Natural killer cell treated with Interleukin-12 subunit alpha and Interleukin-12 subunit beta and Interleukin-15 and Interleukin-18, amount 100 ng/mL, for 72 hours (primary cell): ENCODE measurements at regions not wholly inside any gene's neighbourhood (a gene's known extent, or its start where the extent isn't known, plus 50 kb on each side); places are given as distances from the start of the nearest gene placed in this dataset.

Experiments used
- ATAC-seq, 2 donors: fragments of 150-1000 bp; cut with Tn5 transposase in 1 of 2; sonication (Bioruptor Pico), chemical (Tn5 transposase) in 1 of 2; 2 replicates each; pipeline ENCODE4 v1.10.0; 2021
- DNase-seq: peaks from one replicate; pipeline ENCODE4 v3.0.0; 2022; ENCODE audit warnings: low spot score
- H3K27ac Mint-ChIP-seq, 2 donors: 1 replicate in 1 of 2; 2 replicates in 1 of 2; pipeline ENCODE4 v1.8.0; 2022; ENCODE audit warnings: mixed read lengths in 2 of 2, mild to moderate bottlenecking in 1 of 2, moderate library complexity in 1 of 2
- H3K27me3 Mint-ChIP-seq, 2 donors: 1 replicate in 1 of 2; 2 replicates in 1 of 2; pipeline ENCODE4 v1.8.0; 2022; ENCODE audit warnings: mixed read lengths in 2 of 2
- H3K36me3 Mint-ChIP-seq: one replicate; pipeline ENCODE4 v1.8.0; 2022; ENCODE audit warnings: mixed read lengths
- H3K4me1 Mint-ChIP-seq, 2 donors: 1 replicate in 1 of 2; 2 replicates in 1 of 2; pipeline ENCODE4 v1.8.0; 2022; ENCODE audit warnings: low read depth in 2 of 2, mixed read lengths in 2 of 2, mild to moderate bottlenecking in 1 of 2
- H3K4me3 Mint-ChIP-seq: one replicate; pipeline ENCODE4 v1.8.0; 2022; ENCODE audit warnings: mixed read lengths
- H3K9me3 Mint-ChIP-seq: 2 replicates; pipeline ENCODE4 v1.8.0; 2022; ENCODE audit warnings: mixed read lengths

GRCh38 chr16:51931653-51932052 is 615.3 kb downstream of the TOX3 start:
- no peak overlapping the region for H3K4me3 Mint-ChIP-seq
- peaks cover 10% of the 10 kb centered on the region for H3K9me3 Mint-ChIP-seq
- no peaks in the 10 kb centered on the region for H3K4me1 Mint-ChIP-seq
- H3K36me3 Mint-ChIP-seq, result no peaks in the 10 kb centered on the region
- DNase-seq, result no peak
- no peak for ATAC-seq
- H3K27me3 Mint-ChIP-seq, result no peaks in the 10 kb centered on the region
- H3K27ac Mint-ChIP-seq, result no peak overlapping the region

- no peak overlapping the region for H3K4me3 Mint-ChIP-seq
- ATAC-seq, result no peak
- H3K4me1 Mint-ChIP-seq, result no peaks in the 10 kb centered on the region
- H3K36me3 Mint-ChIP-seq, result no peaks in the 10 kb centered on the region
- no peak overlapping the region for H3K27ac Mint-ChIP-seq
- H3K27me3 Mint-ChIP-seq, result no peaks in the 10 kb centered on the region
- H3K9me3 Mint-ChIP-seq, result peaks cover 3% of the 10 kb centered on the region
- DNase-seq, result no peak
These were observed 622.2 kb downstream of the TOX3 start for GRCh38 chr16:51924744-51925143.

GRCh38 chr16:51922476-51922875 is 624.5 kb downstream of the TOX3 start:
- no peak overlapping the region for H3K4me3 Mint-ChIP-seq
- ATAC-seq (no peak), DNase-seq (no peak)
- peaks cover 3% of the 10 kb centered on the region for H3K9me3 Mint-ChIP-seq
- no peaks in the 10 kb centered on the region for H3K4me1 Mint-ChIP-seq
- H3K36me3 Mint-ChIP-seq, result no peaks in the 10 kb centered on the region
- no peak overlapping the region for H3K27ac Mint-ChIP-seq
- H3K27me3 Mint-ChIP-seq, result no peaks in the 10 kb centered on the region

GRCh38 chr16:51919736-51920135 is 627.2 kb downstream of the TOX3 start:
- Mint-ChIP-seq H3K9me3 (peaks cover 12% of the 10 kb centered on the region), H3K36me3 (no peaks in the 10 kb centered on the region), H3K27ac (no peak overlapping the region), H3K4me3 (no peak overlapping the region), H3K4me1 (no peaks in the 10 kb centered on the region), H3K27me3 (no peaks in the 10 kb centered on the region)
- ATAC-seq, result no peak
- DNase-seq, result no peak

GRCh38 chr16:51916814-51917213 is 630.1 kb downstream of the TOX3 start:
- H3K27me3 Mint-ChIP-seq, result no peaks in the 10 kb centered on the region
- no peak overlapping the region for H3K4me3 Mint-ChIP-seq
- no peak for DNase-seq
- H3K9me3 Mint-ChIP-seq, result peaks cover 15% of the 10 kb centered on the region
- no peak for ATAC-seq
- H3K27ac Mint-ChIP-seq, result no peak overlapping the region
- no peaks in the 10 kb centered on the region for H3K4me1 Mint-ChIP-seq
- no peaks in the 10 kb centered on the region for H3K36me3 Mint-ChIP-seq

GRCh38 chr16:51916231-51916630 is 630.7 kb downstream of the TOX3 start:
- Mint-ChIP-seq H3K36me3 (no peaks in the 10 kb centered on the region), H3K9me3 (peaks cover 15% of the 10 kb centered on the region), H3K27ac (no peak overlapping the region)

GRCh38 chr16:51907680-51908079 is 639.3 kb downstream of the TOX3 start:
- DNase-seq (no peak), ATAC-seq (no peak)
- H3K27me3 Mint-ChIP-seq, result no peaks in the 10 kb centered on the region
- no peaks in the 10 kb centered on the region for H3K36me3 Mint-ChIP-seq
- H3K4me3 Mint-ChIP-seq, result no peak overlapping the region
- peaks cover under 1% of the 10 kb centered on the region for H3K9me3 Mint-ChIP-seq
- H3K4me1 Mint-ChIP-seq, result no peaks in the 10 kb centered on the region
- no peak overlapping the region for H3K27ac Mint-ChIP-seq

More at GRCh38 chr16:51916231-51916630, 630.7 kb downstream of the TOX3 start:
- DNase-seq (no peak), ATAC-seq (no peak)
- Mint-ChIP-seq H3K4me1 (no peaks in the 10 kb centered on the region), H3K4me3 (no peak overlapping the region), H3K27me3 (no peaks in the 10 kb centered on the region)

GRCh38 chr16:51900221-51900780 is 646.6 kb downstream of the TOX3 start:
- DNase-seq (no peak), ATAC-seq (no peak)
- no peak overlapping the region for H3K4me3 Mint-ChIP-seq
- H3K27me3 Mint-ChIP-seq, result no peaks in the 10 kb centered on the region
- H3K36me3 Mint-ChIP-seq, result no peaks in the 10 kb centered on the region
- H3K27ac Mint-ChIP-seq, result no peak overlapping the region
- H3K4me1 Mint-ChIP-seq, result no peaks in the 10 kb centered on the region
- H3K9me3 Mint-ChIP-seq, result peaks cover 4% of the 10 kb centered on the region

GRCh38 chr16:51898872-51899271 is 648.1 kb downstream of the TOX3 start:
- no peaks in the 10 kb centered on the region for H3K36me3 Mint-ChIP-seq
- DNase-seq, result no peak
- no peaks in the 10 kb centered on the region for H3K4me1 Mint-ChIP-seq
- ATAC-seq, result no peak
- no peak overlapping the region for H3K27ac Mint-ChIP-seq
- H3K4me3 Mint-ChIP-seq, result no peak overlapping the region
- H3K27me3 Mint-ChIP-seq, result no peaks in the 10 kb centered on the region
- H3K9me3 Mint-ChIP-seq, result peaks cover 9% of the 10 kb centered on the region

GRCh38 chr16:51896013-51896412 is 650.9 kb downstream of the TOX3 start:
- H3K36me3 Mint-ChIP-seq, result no peaks in the 10 kb centered on the region
- no peaks in the 10 kb centered on the region for H3K4me1 Mint-ChIP-seq
- no peak overlapping the region for H3K4me3 Mint-ChIP-seq
- no peaks in the 10 kb centered on the region for H3K27me3 Mint-ChIP-seq
- no peak overlapping the region for H3K27ac Mint-ChIP-seq
- DNase-seq (no peak), ATAC-seq (no peak)
- peaks cover 13% of the 10 kb centered on the region for H3K9me3 Mint-ChIP-seq

GRCh38 chr16:51892293-51893007 is 654.5 kb downstream of the TOX3 start:
- no peak for ATAC-seq
- no peak overlapping the region for H3K4me3 Mint-ChIP-seq
- no peak for DNase-seq
- H3K36me3 Mint-ChIP-seq, result no peaks in the 10 kb centered on the region
- peaks cover 9% of the 10 kb centered on the region for H3K9me3 Mint-ChIP-seq
- H3K27ac Mint-ChIP-seq, result no peak overlapping the region
- no peaks in the 10 kb centered on the region for H3K4me1 Mint-ChIP-seq
- H3K27me3 Mint-ChIP-seq, result no peaks in the 10 kb centered on the region

- Mint-ChIP-seq H3K4me1 (no peaks in the 10 kb centered on the region), H3K27ac (no peak overlapping the region), H3K27me3 (no peaks in the 10 kb centered on the region), H3K9me3 (peaks cover 9% of the 10 kb centered on the region), H3K36me3 (no peaks in the 10 kb centered on the region), H3K4me3 (no peak overlapping the region)
- ATAC-seq, result no peak
- no peak for DNase-seq
These were observed 658.4 kb downstream of the TOX3 start for GRCh38 chr16:51888534-51888933.

GRCh38 chr16:51888016-51888415 is 658.9 kb downstream of the TOX3 start:
- Mint-ChIP-seq H3K27ac (no peak overlapping the region), H3K27me3 (no peaks in the 10 kb centered on the region), H3K4me1 (no peaks in the 10 kb centered on the region), H3K9me3 (peaks cover 5% of the 10 kb centered on the region), H3K4me3 (no peak overlapping the region), H3K36me3 (no peaks in the 10 kb centered on the region)
- DNase-seq, result no peak
- no peak for ATAC-seq

GRCh38 chr16:51886456-51886855 is 660.5 kb downstream of the TOX3 start:
- H3K27me3 Mint-ChIP-seq, result no peaks in the 10 kb centered on the region
- H3K4me3 Mint-ChIP-seq, result no peak overlapping the region
- ATAC-seq (no peak), DNase-seq (no peak)
- H3K9me3 Mint-ChIP-seq, result peaks cover 8% of the 10 kb centered on the region
- H3K36me3 Mint-ChIP-seq, result no peaks in the 10 kb centered on the region
- H3K27ac Mint-ChIP-seq, result no peak overlapping the region
- no peaks in the 10 kb centered on the region for H3K4me1 Mint-ChIP-seq

GRCh38 chr16:51884773-51885172 is 662.2 kb downstream of the TOX3 start:
- no peaks in the 10 kb centered on the region for H3K36me3 Mint-ChIP-seq
- no peak for ATAC-seq
- peaks cover 12% of the 10 kb centered on the region for H3K9me3 Mint-ChIP-seq
- H3K4me1 Mint-ChIP-seq, result no peaks in the 10 kb centered on the region
- H3K27me3 Mint-ChIP-seq, result no peaks in the 10 kb centered on the region
- H3K27ac Mint-ChIP-seq, result no peak overlapping the region
- no peak for DNase-seq
- no peak overlapping the region for H3K4me3 Mint-ChIP-seq
